ENCODE measurements at regions not wholly inside any gene's neighbourhood (a gene's known extent, or its start where the extent isn't known, plus 50 kb on each side); places are given as distances from the start of the nearest gene placed in this dataset.
"Not testable (repeated sequence)": the region's sequence is repeated elsewhere in the genome, so short reads cannot be mapped to it uniquely, and the experiment has no call there.

- DNase-seq = no peak
These were observed 103.0 kb upstream of the OPCML start for GRCh38 chr11:133635244-133635739.

- not testable (repeated sequence) for DNase-seq
These were observed 96.1 kb upstream of the OPCML start for GRCh38 chr11:133628371-133628770.

GRCh38 chr11:133621611-133622010 is 89.3 kb upstream of the OPCML start:
- DNase-seq = no peak

- peak; percentile 44 for DNase-seq
These were observed 87.7 kb upstream of the OPCML start for GRCh38 chr11:133619973-133620372.

GRCh38 chr11:133619397-133619796 is 87.1 kb upstream of the OPCML start:
- DNase-seq = peak; percentile 41

- peak; percentile 19 for DNase-seq
These were observed 86.2 kb upstream of the OPCML start for GRCh38 chr11:133618544-133618943.

- DNase-seq = no peak
These were observed 76.2 kb upstream of the OPCML start for GRCh38 chr11:133608496-133608895.

GRCh38 chr11:133606124-133606523 is 73.8 kb upstream of the OPCML start:
- DNase-seq = no peak

GRCh38 chr11:133605482-133605881 is 73.2 kb upstream of the OPCML start:
- DNase-seq = no peak

- DNase-seq = no peak
These were observed 69.3 kb upstream of the OPCML start for GRCh38 chr11:133601641-133602040.

GRCh38 chr11:133600786-133601185 is 68.5 kb upstream of the OPCML start:
- no peak for DNase-seq

GRCh38 chr11:133600306-133600705 is 68.0 kb upstream of the OPCML start:
- DNase-seq = no peak

- no peak for DNase-seq
These were observed 66.6 kb upstream of the OPCML start for GRCh38 chr11:133598906-133599305.

GRCh38 chr11:133597236-133597635 is 64.9 kb upstream of the OPCML start:
- DNase-seq = no peak

GRCh38 chr11:133595998-133596590 is 63.8 kb upstream of the OPCML start:
- no peak for DNase-seq

GRCh38 chr11:133593036-133593435 is 60.7 kb upstream of the OPCML start:
- no peak for DNase-seq

- no peak for DNase-seq
These were observed 54.7 kb upstream of the OPCML start for GRCh38 chr11:133586903-133587517.

- no peak for DNase-seq
These were observed 50.4 kb upstream of the OPCML start for GRCh38 chr11:133582750-133583149.

- DNase-seq = no peak
These were observed 50.0 kb upstream of the OPCML start for GRCh38 chr11:133582326-133582725.
